ENCODE measurements at regions not wholly inside any gene's neighbourhood (a gene's known extent, or its start where the extent isn't known, plus 50 kb on each side); places are given as distances from the start of the nearest gene placed in this dataset.

GRCh38 chr5:19018822-19019221, 969.2 kb downstream of the CDH18 start:
- no peak for TF ChIP-seq SRF (IDR thresholded peaks at IDR 0.05; ENCODE audit: low read depth, low read length)
- TF ChIP-seq JUND (IDR thresholded peaks at IDR 0.05; ENCODE audit: low read length), result no peak
- TF ChIP-seq, protein P1, sequence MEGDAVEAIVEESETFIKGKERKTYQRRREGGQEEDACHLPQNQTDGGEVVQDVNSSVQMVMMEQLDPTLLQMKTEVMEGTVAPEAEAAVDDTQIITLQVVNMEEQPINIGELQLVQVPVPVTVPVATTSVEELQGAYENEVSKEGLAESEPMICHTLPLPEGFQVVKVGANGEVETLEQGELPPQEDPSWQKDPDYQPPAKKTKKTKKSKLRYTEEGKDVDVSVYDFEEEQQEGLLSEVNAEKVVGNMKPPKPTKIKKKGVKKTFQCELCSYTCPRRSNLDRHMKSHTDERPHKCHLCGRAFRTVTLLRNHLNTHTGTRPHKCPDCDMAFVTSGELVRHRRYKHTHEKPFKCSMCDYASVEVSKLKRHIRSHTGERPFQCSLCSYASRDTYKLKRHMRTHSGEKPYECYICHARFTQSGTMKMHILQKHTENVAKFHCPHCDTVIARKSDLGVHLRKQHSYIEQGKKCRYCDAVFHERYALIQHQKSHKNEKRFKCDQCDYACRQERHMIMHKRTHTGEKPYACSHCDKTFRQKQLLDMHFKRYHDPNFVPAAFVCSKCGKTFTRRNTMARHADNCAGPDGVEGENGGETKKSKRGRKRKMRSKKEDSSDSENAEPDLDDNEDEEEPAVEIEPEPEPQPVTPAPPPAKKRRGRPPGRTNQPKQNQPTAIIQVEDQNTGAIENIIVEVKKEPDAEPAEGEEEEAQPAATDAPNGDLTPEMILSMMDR (IDR thresholded peaks at IDR 0.05; ENCODE audit: control extremely low read depth in 1 of 3, insufficient read depth in 1 of 3, low read depth in 1 of 3, low read length in 3 of 3), result no peak
- TF ChIP-seq JUN (IDR thresholded peaks at IDR 0.05; ENCODE audit: low read depth, low read length), result no peak
- no peak for TF ChIP-seq POLR2A (IDR thresholded peaks at IDR 0.05; ENCODE audit: control extremely low read depth in 1 of 2, low read depth in 2 of 2, low read length in 2 of 2)
- no peak for TF ChIP-seq POLR2AphosphoS5 (IDR thresholded peaks at IDR 0.05; ENCODE audit: low read depth, low read length)
- TF ChIP-seq MAX (IDR thresholded peaks at IDR 0.05), result no peak

Data from H1 (cell line).